Mesendoderm (in vitro differentiated cells): ENCODE measurements at regions not wholly inside any gene's neighbourhood (a gene's known extent, or its start where the extent isn't known, plus 50 kb on each side); places are given as distances from the start of the nearest gene placed in this dataset.
A peak's percentile ranks its signal among the peaks of the same experiment; 100 is the strongest.

Source experiments
- DNase-seq: peaks from one replicate; pipeline ENCODE4 v3.0.0; 2013
- H2AK5ac ChIP-seq: 2 replicates; pipeline ENCODE4 v1.6.1; 2013; ENCODE audit warnings: low read length, inconsistent platforms
- H2BK120ac ChIP-seq: 2 replicates; pipeline ENCODE4 v1.6.1; 2013; ENCODE audit warnings: low read depth, mild to moderate bottlenecking, low read length, moderate library complexity, mixed read lengths
- H2BK15ac ChIP-seq: replicated peaks from 2 replicates; pipeline ENCODE4 v1.6.1; 2013; ENCODE audit warnings: low read depth, mild to moderate bottlenecking, moderate library complexity
- H2BK5ac ChIP-seq: 2 replicates; pipeline ENCODE4 v1.6.1; 2013; ENCODE audit warnings: low read length, inconsistent platforms
- H3K18ac ChIP-seq: 2 replicates; pipeline ENCODE4 v1.6.1; 2013; ENCODE audit warnings: mild to moderate bottlenecking, low read length, mixed read lengths
- H3K23ac ChIP-seq: one replicate; pipeline ENCODE4 v1.6.1; 2013; ENCODE audit warnings: low read length
- H3K27ac ChIP-seq: 2 replicates; pipeline ENCODE4 v1.5.1; 2013; ENCODE audit warnings: low read depth, mild to moderate bottlenecking, inconsistent platforms, low read length, moderate library complexity
- H3K27me3 ChIP-seq: 2 replicates; pipeline ENCODE4 v1.6.1; 2013; ENCODE audit warnings: low read length, control low read depth, mild to moderate bottlenecking, inconsistent platforms; ENCODE audit not compliant: insufficient read depth, poor library complexity
- H3K36me3 ChIP-seq: 2 replicates; pipeline ENCODE4 v1.6.1; 2013; ENCODE audit warnings: low read length, inconsistent platforms; ENCODE audit not compliant: control insufficient read depth, insufficient read depth
- H3K4ac ChIP-seq: one replicate; pipeline ENCODE4 v1.6.1; 2013; ENCODE audit warnings: low read depth, mild to moderate bottlenecking, low read length, moderate library complexity
- H3K4me1 ChIP-seq: 2 replicates; pipeline ENCODE4 v1.6.1; 2013; ENCODE audit warnings: low read depth, low read length, inconsistent platforms; ENCODE audit not compliant: control insufficient read depth
- H3K4me2 ChIP-seq: 2 replicates; pipeline ENCODE4 v1.6.1; 2013; ENCODE audit warnings: low read length
- H3K4me3 ChIP-seq: 2 replicates; pipeline ENCODE4 v1.5.1; 2013; ENCODE audit warnings: mild to moderate bottlenecking, low read length
- H3K56ac ChIP-seq: one replicate; pipeline ENCODE4 v1.6.1; 2013; ENCODE audit warnings: low read length
- H3K79me1 ChIP-seq: 2 replicates; pipeline ENCODE4 v1.6.1; 2013; ENCODE audit warnings: low read length, inconsistent platforms
- H3K79me2 ChIP-seq: 2 replicates; pipeline ENCODE4 v1.6.1; 2013; ENCODE audit warnings: mild to moderate bottlenecking, low read length; ENCODE audit not compliant: control insufficient read depth, insufficient read depth
- H3K9ac ChIP-seq: 2 replicates; pipeline ENCODE4 v1.6.1; 2013; ENCODE audit warnings: low read length, inconsistent platforms
- H4K5ac ChIP-seq: one replicate; pipeline ENCODE4 v1.6.1; 2013; ENCODE audit warnings: low read length
- H4K8ac ChIP-seq: one replicate; pipeline ENCODE4 v1.6.1; 2013; ENCODE audit warnings: low read depth, mild to moderate bottlenecking, control low read depth, low read length, moderate library complexity
- WGBS: extraction: QIAGEN DNeasy Blood & Tissue Kit; methylation state at CpG from one replicate; pipeline ENCODE4 v1.1.7; 2013; ENCODE audit warnings: low lambda C conversion rate, missing lambda C conversion rate; ENCODE audit not compliant: insufficient coverage; ENCODE audit errors: extremely low coverage; 5-methylcytosine and 5-hydroxymethylcytosine counted together

- H3K27ac ChIP-seq: no peak overlapping the region
- H3K27me3 ChIP-seq: no peaks in the 10 kb centered on the region
- H4K5ac ChIP-seq: no peak overlapping the region
- H3K36me3 ChIP-seq: no peaks in the 10 kb centered on the region
- no peak overlapping the region for H3K56ac ChIP-seq
- H2BK120ac ChIP-seq: no peak overlapping the region
- no peaks in the 10 kb centered on the region for H3K4me1 ChIP-seq
- no peak overlapping the region for H3K9ac ChIP-seq
- DNase-seq: peak; percentile 34
- no peak overlapping the region for H2BK5ac ChIP-seq
- no peak overlapping the region for H3K4me2 ChIP-seq
- WGBS: no CpG with 5 or more reads among the region's 5 CpGs
- no peak overlapping the region for H3K4ac ChIP-seq
- H3K4me3 ChIP-seq: no peak overlapping the region
- no peaks in the 10 kb centered on the region for H3K79me1 ChIP-seq
- H3K23ac ChIP-seq: no peak overlapping the region
- no peak overlapping the region for H2AK5ac ChIP-seq
- no peak overlapping the region for H2BK15ac ChIP-seq
- H4K8ac ChIP-seq: no peak overlapping the region
- no peak overlapping the region for H3K18ac ChIP-seq
- no peaks in the 10 kb centered on the region for H3K79me2 ChIP-seq
These were observed 1633.7 kb upstream of the CELF4 start for GRCh38 chr18:39199231-39199855.

GRCh38 chr18:39198376-39198775, 1632.8 kb upstream of the CELF4 start:
- Histone ChIP-seq H3K4me3 (no peak overlapping the region), H3K56ac (no peak overlapping the region), H3K27me3 (no peaks in the 10 kb centered on the region), H3K23ac (no peak overlapping the region), H3K9ac (no peak overlapping the region), H4K5ac (no peak overlapping the region), H3K36me3 (no peaks in the 10 kb centered on the region), H3K79me1 (no peaks in the 10 kb centered on the region), H4K8ac (no peak overlapping the region), H3K4ac (no peak overlapping the region), H3K79me2 (no peaks in the 10 kb centered on the region), H2BK120ac (no peak overlapping the region), H3K4me1 (no peaks in the 10 kb centered on the region), H2BK5ac (no peak overlapping the region), H2BK15ac (no peak overlapping the region), H3K18ac (no peak overlapping the region), H3K27ac (no peak overlapping the region), H2AK5ac (no peak overlapping the region), H3K4me2 (no peak overlapping the region)
- no peak for DNase-seq
- WGBS: no CpG with 5 or more reads among the region's 4 CpGs

- Histone ChIP-seq H4K5ac (no peak overlapping the region), H3K18ac (no peak overlapping the region), H3K9ac (no peak overlapping the region), H3K36me3 (no peaks in the 10 kb centered on the region), H3K27me3 (no peaks in the 10 kb centered on the region), H3K23ac (no peak overlapping the region), H2BK15ac (no peak overlapping the region), H3K4me3 (no peak overlapping the region), H4K8ac (no peak overlapping the region), H3K4ac (no peak overlapping the region), H3K4me2 (no peak overlapping the region), H2AK5ac (no peak overlapping the region), H3K4me1 (no peaks in the 10 kb centered on the region), H3K79me1 (no peaks in the 10 kb centered on the region), H3K56ac (no peak overlapping the region), H3K27ac (no peak overlapping the region), H3K79me2 (no peaks in the 10 kb centered on the region), H2BK5ac (no peak overlapping the region), H2BK120ac (no peak overlapping the region)
- peak; percentile 37 for DNase-seq
- WGBS: 100% methylated on average over 1 of the region's 1 CpG
These were observed 1626.3 kb upstream of the CELF4 start for GRCh38 chr18:39191931-39192330.

- Histone ChIP-seq H3K4me1 (no peaks in the 10 kb centered on the region), H2BK5ac (no peak overlapping the region), H4K8ac (no peak overlapping the region), H2BK15ac (no peak overlapping the region), H3K27ac (no peak overlapping the region), H3K4me2 (no peak overlapping the region), H3K23ac (no peak overlapping the region), H3K4me3 (no peak overlapping the region), H3K4ac (no peak overlapping the region), H3K9ac (no peak overlapping the region), H2BK120ac (no peak overlapping the region), H3K79me2 (no peaks in the 10 kb centered on the region), H4K5ac (no peak overlapping the region), H3K27me3 (no peaks in the 10 kb centered on the region), H3K18ac (no peak overlapping the region), H3K79me1 (no peaks in the 10 kb centered on the region), H2AK5ac (no peak overlapping the region), H3K36me3 (no peaks in the 10 kb centered on the region), H3K56ac (no peak overlapping the region)
- DNase-seq: no peak
- WGBS: no CpG with 5 or more reads among the region's 2 CpGs
These were observed 1625.5 kb upstream of the CELF4 start for GRCh38 chr18:39191058-39191457.

GRCh38 chr18:39190508-39190907, 1624.9 kb upstream of the CELF4 start:
- Histone ChIP-seq H3K4me3 (no peak overlapping the region), H2BK120ac (no peak overlapping the region), H4K8ac (no peak overlapping the region), H3K36me3 (no peaks in the 10 kb centered on the region), H3K4me1 (no peaks in the 10 kb centered on the region), H3K4ac (no peak overlapping the region), H3K9ac (no peak overlapping the region), H4K5ac (no peak overlapping the region), H3K23ac (no peak overlapping the region), H3K4me2 (no peak overlapping the region), H3K27me3 (no peaks in the 10 kb centered on the region), H3K79me2 (no peaks in the 10 kb centered on the region), H3K27ac (no peak overlapping the region), H2BK5ac (no peak overlapping the region), H3K79me1 (no peaks in the 10 kb centered on the region), H3K18ac (no peak overlapping the region), H2BK15ac (no peak overlapping the region), H3K56ac (no peak overlapping the region), H2AK5ac (no peak overlapping the region)
- peak; percentile 49 for DNase-seq
- whole genome bisulfite sequencing: no CpG with 5 or more reads among the region's 3 CpGs

GRCh38 chr18:39188278-39188677, 1622.7 kb upstream of the CELF4 start:
- Histone ChIP-seq H3K79me1 (no peaks in the 10 kb centered on the region), H3K23ac (no peak overlapping the region), H2BK120ac (no peak overlapping the region), H3K36me3 (no peaks in the 10 kb centered on the region), H3K4ac (no peak overlapping the region), H3K18ac (no peak overlapping the region), H3K4me1 (no peaks in the 10 kb centered on the region), H3K27me3 (no peaks in the 10 kb centered on the region), H3K79me2 (no peaks in the 10 kb centered on the region), H2AK5ac (no peak overlapping the region), H2BK5ac (no peak overlapping the region), H4K5ac (no peak overlapping the region), H3K9ac (no peak overlapping the region), H2BK15ac (no peak overlapping the region), H3K4me2 (no peak overlapping the region), H3K4me3 (no peak overlapping the region), H3K27ac (no peak overlapping the region), H3K56ac (no peak overlapping the region), H4K8ac (no peak overlapping the region)
- whole genome bisulfite sequencing: no CpG with 5 or more reads among the region's 2 CpGs
- DNase-seq: no peak
